Stimulated activated CD8-positive, alpha-beta memory T cell treated with anti-CD3 and anti-CD28 coated beads, Interleukin-4, amount 100 ng/mL, for 48 hours (primary cell): ENCODE measurements at regions not wholly inside any gene's neighbourhood (a gene's known extent, or its start where the extent isn't known, plus 50 kb on each side); places are given as distances from the start of the nearest gene placed in this dataset.
A peak's percentile ranks its signal among the peaks of the same experiment; 100 is the strongest.
"Not testable (repeated sequence)": the region's sequence is repeated elsewhere in the genome, so short reads cannot be mapped to it uniquely, and the experiment has no call there.

Experiments
- DNase-seq: peaks from one replicate; pipeline ENCODE4 v3.0.0-alpha.2; 2020

DNA sequence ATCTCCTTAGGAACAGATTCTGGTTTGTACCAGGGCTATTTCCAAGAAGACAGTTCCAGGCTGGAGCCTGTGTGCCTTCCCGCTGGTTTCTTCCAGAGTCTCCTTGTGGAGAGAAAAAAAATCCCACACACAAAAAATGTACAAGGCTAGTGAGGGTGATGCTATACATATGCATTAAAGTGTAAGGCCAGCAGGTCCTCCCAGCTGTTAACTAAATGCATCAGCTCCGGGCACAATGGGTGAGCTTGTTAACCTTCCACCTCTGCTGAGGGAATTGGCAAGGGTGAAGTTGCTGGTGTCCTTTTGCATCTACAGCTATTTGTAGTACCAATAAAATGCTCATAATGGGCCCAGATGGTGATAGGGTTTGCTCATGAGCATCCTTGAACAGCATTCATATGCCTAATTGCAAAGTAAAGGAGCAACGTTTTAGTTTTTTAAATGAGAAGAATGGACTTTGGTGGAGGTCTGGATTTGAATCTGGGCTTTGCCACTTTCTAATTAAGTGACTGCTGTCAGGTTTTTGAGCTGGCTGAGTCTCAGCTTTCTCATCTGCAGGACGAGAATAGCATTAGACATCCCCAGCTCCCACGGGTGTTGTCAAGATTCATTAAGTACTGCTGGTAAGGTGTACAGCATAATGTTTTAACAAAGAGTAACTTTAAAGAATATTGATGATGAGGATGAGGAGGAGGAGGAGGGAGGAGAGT is 361.8 kb downstream of the QKI start:
- no peak for DNase-seq

- DNase-seq, result no peak
These were observed 360.8 kb downstream of the QKI start for GRCh38 chr6:163775313-163775712.

DNA sequence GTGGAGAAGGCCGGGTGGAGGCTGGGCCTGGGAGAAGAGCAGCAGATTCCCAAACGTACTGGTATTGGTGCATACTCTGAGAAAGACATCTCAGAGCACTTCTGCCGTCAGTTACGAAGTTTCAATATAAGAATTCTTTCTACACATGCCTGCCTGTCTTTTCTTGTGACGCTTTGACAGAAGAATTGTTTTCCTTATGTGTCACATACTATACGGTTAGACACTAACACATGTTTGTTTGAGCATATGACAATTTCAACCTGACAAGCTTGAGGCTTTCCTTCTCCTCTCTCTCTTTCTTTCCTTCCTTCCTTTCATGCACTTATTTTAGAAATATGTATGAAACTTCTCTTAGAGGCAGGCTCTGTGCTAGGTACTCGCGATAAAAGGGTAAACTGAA is 360.0 kb downstream of the QKI start:
- DNase-seq, result no peak

- no peak for DNase-seq
These were observed 359.1 kb downstream of the QKI start for GRCh38 chr6:163773646-163774045.

GRCh38 chr6:163772701-163773100 is 358.2 kb downstream of the QKI start:
- no peak for DNase-seq

- no peak for DNase-seq
These were observed 356.7 kb downstream of the QKI start for GRCh38 chr6:163771180-163771579.

DNA sequence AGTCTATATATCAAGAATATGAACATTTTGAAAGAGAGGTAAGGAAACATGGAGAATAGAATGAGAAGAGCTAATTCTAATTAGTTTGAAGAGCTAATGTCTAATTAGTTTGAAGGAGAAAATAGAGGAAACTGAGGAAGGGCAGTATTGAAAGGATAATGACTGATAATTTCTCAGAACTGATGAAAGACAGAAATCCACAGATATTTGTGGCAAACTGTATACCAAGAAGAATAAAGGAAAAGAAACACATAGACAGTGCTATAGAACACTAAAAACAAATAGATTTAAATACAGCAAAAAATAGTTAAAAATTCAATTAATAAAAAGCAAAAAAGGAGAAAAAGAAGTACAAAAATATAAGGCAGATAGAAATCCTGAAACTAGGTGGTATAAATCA is 354.4 kb downstream of the QKI start:
- DNase-seq, result no peak

DNA sequence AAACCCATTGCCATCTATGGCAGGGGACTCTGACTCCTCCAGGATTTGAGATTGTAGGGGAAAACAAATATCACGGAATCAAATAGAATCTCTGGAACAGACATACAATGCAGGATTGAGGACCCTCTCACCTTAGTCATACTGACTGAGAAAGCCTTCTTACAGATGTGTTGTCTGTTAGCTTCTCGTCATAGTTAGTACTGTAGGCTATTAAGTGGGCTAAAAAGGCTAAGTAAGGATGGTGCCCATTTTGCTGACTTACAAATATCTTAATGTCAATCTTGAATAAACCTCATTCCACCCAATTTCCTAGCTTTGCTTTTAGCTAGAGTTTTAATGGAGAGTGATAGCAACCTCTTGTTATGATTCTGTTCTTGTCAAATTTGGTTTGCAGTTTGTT is 352.4 kb downstream of the QKI start:
- DNase-seq, result no peak

GRCh38 chr6:163765335-163765734 is 350.8 kb downstream of the QKI start:
- no peak for DNase-seq

DNA sequence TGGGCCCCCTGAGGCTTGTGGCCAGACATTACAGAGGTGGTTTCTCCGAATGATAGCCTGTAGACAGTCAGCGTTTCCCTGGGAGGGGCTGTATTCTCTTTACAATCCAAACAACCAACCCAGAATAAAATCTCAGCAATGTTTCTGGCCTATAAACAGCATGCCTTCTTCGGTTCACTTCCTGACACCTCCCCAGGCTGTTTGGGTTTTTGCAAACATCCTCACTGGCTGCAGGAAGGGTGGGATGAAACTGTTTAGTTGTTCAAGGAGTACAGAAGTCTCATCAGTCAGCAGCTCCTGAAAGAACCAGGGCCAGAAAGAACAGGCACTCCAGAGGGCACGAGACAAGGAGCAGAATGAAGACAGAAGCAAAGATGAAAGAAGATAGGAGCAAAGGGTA is 350.0 kb downstream of the QKI start:
- no peak for DNase-seq

GRCh38 chr6:163761481-163761880 is 347.0 kb downstream of the QKI start:
- no peak for DNase-seq

DNA sequence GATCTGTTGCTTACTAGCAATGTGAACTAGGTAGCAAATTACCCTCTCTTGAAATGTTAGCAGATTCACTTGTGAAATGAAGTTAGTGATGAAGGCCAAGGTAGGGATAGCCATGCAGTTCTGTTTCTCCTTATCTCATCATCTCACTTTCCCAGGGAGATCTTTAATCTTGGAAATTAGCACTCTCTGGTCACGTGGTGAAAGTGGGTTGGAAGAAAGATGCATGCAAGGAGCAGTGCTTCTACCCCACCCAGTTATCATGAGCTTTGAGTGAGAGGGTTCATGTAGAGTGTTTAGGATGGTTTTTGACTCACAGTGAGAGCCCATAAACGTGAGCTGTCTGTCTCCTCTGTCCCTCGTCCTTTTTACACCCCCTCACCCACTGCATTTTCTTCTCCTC is 346.3 kb downstream of the QKI start:
- no peak for DNase-seq

GRCh38 chr6:163759542-163759941 is 345.0 kb downstream of the QKI start:
- DNase-seq, result no peak

GRCh38 chr6:163757520-163757919 is 343.0 kb downstream of the QKI start:
- no peak for DNase-seq

- no peak for DNase-seq
These were observed 341.6 kb downstream of the QKI start for GRCh38 chr6:163756079-163756478.

DNA sequence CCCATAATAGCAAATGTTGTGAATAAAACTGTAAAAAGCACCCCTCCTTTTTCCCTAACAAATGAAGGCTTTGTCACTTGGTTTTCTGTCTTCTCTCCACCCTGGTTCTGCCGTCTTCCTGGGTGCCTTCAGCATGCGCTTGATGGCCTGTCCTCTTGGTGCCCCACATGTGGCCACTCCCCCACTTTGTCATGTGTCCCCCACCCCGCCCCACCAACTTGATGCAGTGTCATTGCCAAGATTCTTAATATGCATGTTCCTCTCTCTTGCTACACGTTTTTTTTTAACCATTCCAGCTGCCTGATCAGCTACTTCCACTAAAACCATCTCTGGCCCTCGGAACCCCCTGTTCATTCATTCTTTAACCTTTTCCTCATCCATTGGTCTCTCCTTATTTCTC is 340.3 kb downstream of the QKI start:
- no peak for DNase-seq

- DNase-seq, result no peak
These were observed 338.9 kb downstream of the QKI start for GRCh38 chr6:163753430-163753829.

- no peak for DNase-seq
These were observed 337.9 kb downstream of the QKI start for GRCh38 chr6:163752446-163752845.

- peak; percentile 29 for DNase-seq
These were observed 336.6 kb downstream of the QKI start for GRCh38 chr6:163751032-163751525.

DNA sequence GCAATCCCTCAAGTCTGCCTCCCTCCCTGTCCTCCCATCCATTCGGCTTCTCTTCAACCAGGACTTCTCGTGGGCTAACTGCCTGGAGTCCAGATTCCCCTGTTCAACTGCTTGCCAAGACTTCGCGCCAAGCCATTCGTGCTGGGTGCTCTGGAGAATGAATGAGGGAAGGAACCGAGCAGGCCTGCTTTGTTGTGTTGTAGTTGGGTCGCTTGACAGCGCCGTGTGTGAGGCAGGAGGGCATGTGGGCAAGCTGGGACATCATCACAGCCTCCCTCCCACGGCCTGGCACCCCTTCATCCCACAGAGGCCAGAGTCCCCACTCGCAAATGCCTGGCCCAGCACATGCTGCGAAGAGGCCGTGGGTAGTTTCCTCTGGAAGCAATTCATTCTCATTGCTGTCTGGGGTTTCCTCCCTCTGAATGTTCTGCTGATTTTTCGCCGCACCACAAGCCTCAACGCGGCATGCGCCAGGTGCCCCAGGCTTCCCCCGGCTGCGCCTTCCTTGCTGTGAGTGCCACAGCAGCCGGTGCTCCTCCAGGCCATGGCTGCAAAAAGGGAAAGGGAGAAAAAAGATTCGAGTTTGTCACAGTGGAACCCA is 336.0 kb downstream of the QKI start:
- peak; percentile 29 for DNase-seq

DNA sequence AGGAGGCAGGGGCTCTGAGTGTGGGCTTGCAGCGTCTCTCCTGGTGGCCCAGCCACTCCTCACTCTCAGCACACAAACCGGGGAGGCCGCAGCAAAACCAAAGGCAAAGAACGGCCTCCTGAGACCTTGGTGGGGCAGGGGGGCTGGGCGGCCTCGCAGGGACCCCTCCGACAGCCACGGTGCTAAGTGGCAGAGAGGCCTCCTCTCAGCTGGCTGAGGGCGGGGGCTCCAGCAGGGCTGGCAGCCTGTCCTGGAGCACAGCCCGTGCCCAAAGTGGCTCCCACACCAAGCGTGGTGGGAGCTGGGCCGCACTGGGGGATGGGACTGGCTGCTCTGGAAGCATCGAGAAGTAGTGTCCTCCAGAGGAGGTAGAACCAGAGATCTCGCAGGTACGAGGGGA is 334.4 kb downstream of the QKI start:
- no peak for DNase-seq

GRCh38 chr6:163748036-163748435 is 333.5 kb downstream of the QKI start:
- DNase-seq, result no peak

GRCh38 chr6:163747058-163747457 is 332.5 kb downstream of the QKI start:
- DNase-seq, result not testable (repeated sequence)

DNA sequence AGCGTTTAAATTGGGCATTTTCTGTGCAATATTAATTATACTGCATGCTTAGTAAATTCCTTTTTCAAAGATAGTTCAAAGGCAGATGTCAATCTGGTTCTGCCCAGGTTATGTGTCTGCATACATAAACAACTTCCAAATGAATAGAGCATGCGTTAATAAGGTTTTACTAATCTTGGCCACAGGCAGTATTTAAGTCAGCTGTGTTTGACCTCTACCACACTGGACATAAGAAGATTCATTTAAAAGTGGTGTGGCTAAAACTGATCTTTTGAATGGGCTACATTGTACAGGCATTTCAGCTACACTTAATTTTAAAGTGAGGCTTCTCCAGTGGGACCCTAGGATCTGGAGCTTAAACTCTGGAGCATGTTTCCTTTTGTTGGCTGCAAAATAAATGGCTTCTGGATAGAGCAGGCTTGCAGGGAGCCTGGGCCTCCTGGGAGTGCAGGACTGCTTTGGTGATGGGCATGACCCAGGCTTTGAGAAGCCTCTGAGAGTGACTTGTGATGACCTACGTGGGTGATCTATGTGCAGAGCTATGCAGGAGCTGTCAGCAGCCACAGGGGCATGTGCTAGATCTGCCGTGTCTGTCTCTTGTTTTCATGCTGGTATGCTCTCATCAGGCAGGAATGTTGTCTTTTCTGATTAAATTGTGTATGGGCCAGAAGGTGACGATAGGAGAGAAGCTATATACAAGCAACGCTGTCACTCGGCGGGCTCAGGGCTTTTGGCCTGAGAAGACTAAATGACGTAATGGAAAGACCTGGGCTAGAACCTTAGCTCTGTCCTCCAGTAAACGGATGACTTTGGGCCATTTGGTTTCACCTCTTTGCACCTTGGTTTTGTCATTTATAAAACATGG is 331.2 kb downstream of the QKI start:
- no peak for DNase-seq
